Heart left ventricle (tissue), 13 donors: ENCODE measurements at regions not wholly inside any gene's neighbourhood (a gene's known extent, or its start where the extent isn't known, plus 50 kb on each side); places are given as distances from the start of the nearest gene placed in this dataset.

Source experiments
- POLR2A ChIP-seq, 2 donors: fragments of 450-650 bp; IDR thresholded peaks; one replicate each; pipeline ENCODE4 v1.6.1; 2017; ENCODE audit warnings: antibody characterized with exemption in 2 of 2, mild to moderate bottlenecking in 2 of 2, moderate library complexity in 2 of 2
- TF ChIP-seq, protein P1 (sequence below), 12 donors: fragments of 200-600 bp; sonication (generic) in 4 of 12; IDR thresholded peaks; one replicate each; pipeline versions ENCODE4 v1.5.0 to v1.8.0; 2018 to 2022; ENCODE audit warnings: antibody characterized with exemption in 12 of 12, mild to moderate bottlenecking in 5 of 12
- donor health status: ischemic (EF 13 %, LVEDD 7.1; RV severe dilation, severe dysfunction).
- donor health status: DM: no; HTN: yes; CAD: no.
- donor health status: DM: no; HTN: no; CAD: no.
- donor health status: ischemic (EF 25% LVEDD 6.9; RV normal size, moderate dysfunction).
- donor health status: ischemic (EF 25% LVEDD 5.7; RV mildly dilated, moderate dysfunction).
- donor health status: ischemic (EF 35%, LVEDD 5.7; RV mildly dilated, moderate dysfunction).
- donor health status: nonischemic (EF 11% LVEDD 7.7; RV severe dilation, severe dysfunction).
- donor health status: DM: yes; HTN: yes; CAD: no.
- donor health status: PGD.
- donor health status: ischemic (EF 29% LVEDD 5.4; RV normal size, mild dysfunction).
- donor health status: nonischemic (EF 23%, LVEDD 6.1; RV moderate dilation, normal function).

GRCh38 chr9:78782858-78783257 is 485.9 kb downstream of the PSAT1 start:
- TF ChIP-seq, protein P1, sequence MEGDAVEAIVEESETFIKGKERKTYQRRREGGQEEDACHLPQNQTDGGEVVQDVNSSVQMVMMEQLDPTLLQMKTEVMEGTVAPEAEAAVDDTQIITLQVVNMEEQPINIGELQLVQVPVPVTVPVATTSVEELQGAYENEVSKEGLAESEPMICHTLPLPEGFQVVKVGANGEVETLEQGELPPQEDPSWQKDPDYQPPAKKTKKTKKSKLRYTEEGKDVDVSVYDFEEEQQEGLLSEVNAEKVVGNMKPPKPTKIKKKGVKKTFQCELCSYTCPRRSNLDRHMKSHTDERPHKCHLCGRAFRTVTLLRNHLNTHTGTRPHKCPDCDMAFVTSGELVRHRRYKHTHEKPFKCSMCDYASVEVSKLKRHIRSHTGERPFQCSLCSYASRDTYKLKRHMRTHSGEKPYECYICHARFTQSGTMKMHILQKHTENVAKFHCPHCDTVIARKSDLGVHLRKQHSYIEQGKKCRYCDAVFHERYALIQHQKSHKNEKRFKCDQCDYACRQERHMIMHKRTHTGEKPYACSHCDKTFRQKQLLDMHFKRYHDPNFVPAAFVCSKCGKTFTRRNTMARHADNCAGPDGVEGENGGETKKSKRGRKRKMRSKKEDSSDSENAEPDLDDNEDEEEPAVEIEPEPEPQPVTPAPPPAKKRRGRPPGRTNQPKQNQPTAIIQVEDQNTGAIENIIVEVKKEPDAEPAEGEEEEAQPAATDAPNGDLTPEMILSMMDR (IDR thresholded peaks at IDR 0.05), result no peak
- TF ChIP-seq POLR2A (IDR thresholded peaks at IDR 0.05), result no peak
